HepG2 (cell line): ENCODE measurements at regions not wholly inside any gene's neighbourhood (a gene's known extent, or its start where the extent isn't known, plus 50 kb on each side); places are given as distances from the start of the nearest gene placed in this dataset.

Source experiments
- CEBPG ChIP-seq: IDR thresholded peaks from 2 replicates; pipeline ENCODE4 v1.6.1; 2016
- EED ChIP-seq: sonication (generic); formaldehyde crosslinking; IDR thresholded peaks from 2 replicates; pipeline ENCODE4 v1.5.0; 2020; ENCODE audit warnings: mild to moderate bottlenecking, missing genetic modification reagents
- FOXJ3 ChIP-seq: sonication (generic); formaldehyde crosslinking; IDR thresholded peaks from 2 replicates; pipeline ENCODE4 v1.4.0; 2020; ENCODE audit warnings: missing genetic modification reagents, mild to moderate bottlenecking, borderline replicate concordance
- GATAD1 ChIP-seq: IDR thresholded peaks from 2 replicates; pipeline ENCODE4 v1.6.1; 2016; ENCODE audit warnings: missing genetic modification reagents, missing compliant biosample characterization
- HOMEZ ChIP-seq: IDR thresholded peaks from 2 replicates; pipeline ENCODE4 v1.6.1; 2016; ENCODE audit warnings: low read depth
- IKZF5 ChIP-seq: IDR thresholded peaks from 2 replicates; pipeline ENCODE4 v1.6.1; 2018; ENCODE audit warnings: missing genetic modification reagents, mild to moderate bottlenecking, missing compliant biosample characterization
- MIER3 ChIP-seq: IDR thresholded peaks from 2 replicates; pipeline ENCODE4 v1.6.1; 2016; ENCODE audit warnings: missing compliant biosample characterization, borderline replicate concordance
- NCOR1 ChIP-seq: fragments of 200-600 bp; sonication (generic); IDR thresholded peaks from 2 replicates; pipeline ENCODE4 v1.7.0; 2017; ENCODE audit warnings: antibody characterized with exemption, low read length, borderline replicate concordance
- NFYB ChIP-seq: sonication (generic); formaldehyde crosslinking; IDR thresholded peaks from 2 replicates; pipeline ENCODE4 v1.4.0; 2020; ENCODE audit warnings: missing genetic modification reagents
- REST ChIP-seq, 2 experiments: IDR thresholded peaks; 2 replicates each; pipeline ENCODE4 v1.6.1; 2011 to 2012; ENCODE audit warnings: low read length in 2 of 2, borderline replicate concordance in 1 of 2, low read depth in 1 of 2, mild to moderate bottlenecking in 1 of 2, moderate library complexity in 1 of 2
- RXRA ChIP-seq: sonication (generic); formaldehyde crosslinking; IDR thresholded peaks from 2 replicates; pipeline ENCODE4 v1.5.1; 2020; ENCODE audit warnings: missing genetic modification reagents
- SOX6 ChIP-seq, 2 experiments: fragments of 450-650 bp in 1 of 2; sonication (generic) in 1 of 2; formaldehyde crosslinking in 1 of 2; IDR thresholded peaks; 2 replicates each; pipeline versions ENCODE4 v1.4.0 to v1.6.1; 2017 to 2020; ENCODE audit warnings: antibody characterized with exemption in 1 of 2, mild to moderate bottlenecking in 1 of 2, missing genetic modification reagents in 1 of 2
- TBX2 ChIP-seq: sonication (generic); formaldehyde crosslinking; IDR thresholded peaks from 2 replicates; pipeline ENCODE4 v1.5.0; 2020; ENCODE audit warnings: missing genetic modification reagents, mild to moderate bottlenecking, borderline replicate concordance
- TEAD2 ChIP-seq: sonication (generic); formaldehyde crosslinking; IDR thresholded peaks from 2 replicates; pipeline ENCODE4 v1.9.0; 2021; ENCODE audit warnings: missing genetic modification reagents
- YY1 ChIP-seq: IDR thresholded peaks from 2 replicates; pipeline ENCODE4 v1.6.1; 2011; ENCODE audit warnings: low read length, low read depth, moderate library complexity, mild to moderate bottlenecking; ENCODE audit not compliant: insufficient read depth, insufficient replicate concordance
- ZBTB2 ChIP-seq: sonication (generic); formaldehyde crosslinking; IDR thresholded peaks from 2 replicates; pipeline ENCODE4 v1.8.0; 2022; ENCODE audit warnings: low read depth, missing genetic modification reagents
- ZNF10 ChIP-seq: sonication (generic); formaldehyde crosslinking; IDR thresholded peaks from 2 replicates; pipeline ENCODE4 v1.4.0; 2020; ENCODE audit warnings: mild to moderate bottlenecking, low read depth, missing genetic modification reagents, borderline replicate concordance
- ZNF30 ChIP-seq: sonication (generic); formaldehyde crosslinking; IDR thresholded peaks from 2 replicates; pipeline ENCODE4 v1.5.0; 2020; ENCODE audit warnings: mild to moderate bottlenecking, missing genetic modification reagents
- ZNF317 ChIP-seq: sonication (generic); formaldehyde crosslinking; IDR thresholded peaks from 2 replicates; pipeline ENCODE4 v1.5.0; 2020; ENCODE audit warnings: mild to moderate bottlenecking, missing genetic modification reagents
- ZNF766 ChIP-seq: sonication (generic); formaldehyde crosslinking; IDR thresholded peaks from 2 replicates; pipeline ENCODE4 v1.5.0; 2020; ENCODE audit warnings: missing genetic modification reagents, borderline replicate concordance
- ZNF792 ChIP-seq: IDR thresholded peaks from 2 replicates; pipeline ENCODE4 v1.6.1; 2016

GRCh38 chr2:138282014-138282672 lies 219.4 kb upstream of the SPOPL start (continued):
- TF ChIP-seq IKZF5 (no peak), ZNF30 (CRISPR knock-in tag) (no peak), FOXJ3 (CRISPR knock-in tag) (peak; percentile 50; the same call in 1 of the 2 replicates), HOMEZ (CRISPR knock-in tag) (peak; percentile 65; the same call in 1 of the 2 replicates), ZNF792 (CRISPR knock-in tag) (0 out of 2 replicates have a peak, but pooled peaks have one; percentile 19), CEBPG (CRISPR knock-in tag) (peak; percentile 48; the same call in 1 of the 2 replicates), RXRA (peak; percentile 25; the same call in 1 of the 2 replicates), ZNF317 (CRISPR knock-in tag) (0 out of 2 replicates have a peak, but pooled peaks have one; percentile 18), ZNF766 (CRISPR knock-in tag) (no peak), ZBTB2 (CRISPR knock-in tag) (no peak), NFYB (no peak; the same call in 1 of the 2 replicates), MIER3 (CRISPR knock-in tag) (peak; percentile 16; the same call in 1 of the 2 replicates), YY1 (no peak), SOX6 (IDR thresholded peaks at IDR 0.05) (no peak), SOX6 (CRISPR knock-in tag; IDR thresholded peaks at IDR 0.05) (peak; percentile 84), GATAD1 (CRISPR knock-in tag) (no peak), ZNF10 (CRISPR knock-in tag) (no peak), EED (no peak), TEAD2 (CRISPR knock-in tag) (no peak), REST (IDR thresholded peaks at IDR 0.05; ENCODE audit: borderline replicate concordance in 1 of 2, low read depth in 1 of 2, low read length in 2 of 2) (peak in 1 of 2 experiments; percentile 9; a peak in 1 of 4 replicates), TBX2 (CRISPR knock-in tag) (peak; percentile 69), NCOR1 (peak; percentile 48; the same call in 1 of the 2 replicates)
